ENCODE measurements at regions not wholly inside any gene's neighbourhood (a gene's known extent, or its start where the extent isn't known, plus 50 kb on each side); places are given as distances from the start of the nearest gene placed in this dataset.

DNA sequence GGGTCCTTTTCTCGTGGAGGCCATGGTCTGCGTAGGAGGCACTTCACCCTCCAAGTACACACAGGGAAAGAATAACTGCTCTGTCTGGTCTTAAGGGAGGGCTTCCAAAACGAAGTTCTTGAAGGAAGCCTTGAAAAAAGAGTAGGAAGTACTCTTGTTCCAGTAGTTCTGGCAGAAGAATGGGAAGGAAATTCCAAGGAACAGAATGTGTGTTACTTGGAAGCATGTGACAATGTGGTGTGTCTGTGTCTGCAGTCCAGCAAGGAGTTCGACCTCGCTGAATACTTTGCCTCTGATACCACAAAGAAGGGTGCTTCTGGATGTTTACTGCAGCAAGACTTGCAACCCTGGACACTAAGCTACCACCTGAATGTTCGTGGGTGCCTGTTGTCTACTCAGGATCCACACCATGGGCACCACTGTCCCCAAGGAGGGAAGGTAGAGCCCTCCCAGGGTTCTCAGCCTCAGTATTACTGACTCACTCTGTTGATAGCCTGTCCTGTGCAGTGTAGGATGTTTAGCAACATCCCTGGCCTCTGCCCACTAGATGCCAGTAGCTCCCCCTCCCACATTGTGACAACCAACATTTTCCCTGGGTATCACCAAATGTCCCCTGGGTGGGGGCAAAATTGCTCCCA, 471.6 kb upstream of the CDH4 start:
- no peaks in the 10 kb centered on the region for H3K4me1 ChIP-seq (ENCODE audit: insufficient read depth)
- DNase-seq: no peak
- H3K9me3 ChIP-seq: no peaks in the 10 kb centered on the region
- no peaks in the 10 kb centered on the region for H3K27me3 ChIP-seq
- WGBS, 3 donors: 65 to 70% (median 67%) methylated on average over 6 of the region's 6 CpGs
- no peak overlapping the region for H3K27ac ChIP-seq
- intact Hi-C loops (cut with DNase I): no loop called here
- no peaks in the 10 kb centered on the region for H3K36me3 ChIP-seq
- no peak for TF ChIP-seq POLR2A (IDR thresholded peaks at IDR 0.05)
- no peak overlapping the region for H3K4me3 ChIP-seq

DNA sequence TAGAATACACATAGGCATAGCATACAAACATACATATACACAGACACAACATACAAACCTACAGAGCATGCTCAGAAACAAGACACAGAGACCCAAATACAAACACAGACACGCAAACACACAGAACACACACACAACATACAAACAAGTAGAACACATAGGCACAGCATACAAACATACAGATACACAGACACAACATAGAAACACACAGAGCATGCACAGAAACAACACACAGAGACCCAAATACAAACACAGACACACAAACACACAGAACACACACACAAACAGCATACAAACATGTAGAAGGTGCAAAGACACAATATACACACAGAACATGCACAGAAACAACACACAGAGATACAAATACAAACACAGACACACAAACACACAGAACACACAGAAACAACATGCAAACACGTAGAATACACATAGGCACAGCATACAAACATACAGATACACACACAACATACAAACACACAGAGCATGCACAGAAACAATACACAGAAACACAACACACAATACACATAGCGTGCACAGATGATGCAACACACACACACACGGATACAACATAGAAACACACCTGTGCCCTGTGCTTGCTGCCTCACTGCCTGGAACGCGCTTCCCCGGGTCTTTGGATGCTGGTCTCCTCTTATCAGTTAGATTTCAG, 469.0 kb upstream of the CDH4 start:
- TF ChIP-seq EP300 (IDR thresholded peaks at IDR 0.05): no peak
- TF ChIP-seq, protein P1, sequence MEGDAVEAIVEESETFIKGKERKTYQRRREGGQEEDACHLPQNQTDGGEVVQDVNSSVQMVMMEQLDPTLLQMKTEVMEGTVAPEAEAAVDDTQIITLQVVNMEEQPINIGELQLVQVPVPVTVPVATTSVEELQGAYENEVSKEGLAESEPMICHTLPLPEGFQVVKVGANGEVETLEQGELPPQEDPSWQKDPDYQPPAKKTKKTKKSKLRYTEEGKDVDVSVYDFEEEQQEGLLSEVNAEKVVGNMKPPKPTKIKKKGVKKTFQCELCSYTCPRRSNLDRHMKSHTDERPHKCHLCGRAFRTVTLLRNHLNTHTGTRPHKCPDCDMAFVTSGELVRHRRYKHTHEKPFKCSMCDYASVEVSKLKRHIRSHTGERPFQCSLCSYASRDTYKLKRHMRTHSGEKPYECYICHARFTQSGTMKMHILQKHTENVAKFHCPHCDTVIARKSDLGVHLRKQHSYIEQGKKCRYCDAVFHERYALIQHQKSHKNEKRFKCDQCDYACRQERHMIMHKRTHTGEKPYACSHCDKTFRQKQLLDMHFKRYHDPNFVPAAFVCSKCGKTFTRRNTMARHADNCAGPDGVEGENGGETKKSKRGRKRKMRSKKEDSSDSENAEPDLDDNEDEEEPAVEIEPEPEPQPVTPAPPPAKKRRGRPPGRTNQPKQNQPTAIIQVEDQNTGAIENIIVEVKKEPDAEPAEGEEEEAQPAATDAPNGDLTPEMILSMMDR (IDR thresholded peaks at IDR 0.05): no peak
- no peak for TF ChIP-seq POLR2A (IDR thresholded peaks at IDR 0.05)
- Histone ChIP-seq H3K27ac (no peak overlapping the region), H3K9me3 (no peaks in the 10 kb centered on the region), H3K4me1 (ENCODE audit: insufficient read depth) (no peaks in the 10 kb centered on the region), H3K27me3 (no peaks in the 10 kb centered on the region), H3K4me3 (no peak overlapping the region), H3K36me3 (no peaks in the 10 kb centered on the region)
- intact Hi-C loops (cut with DNase I): no loop called here
- WGBS, 3 donors: 90 to 91% (median 90%) methylated on average over 7 of the region's 7 CpGs
- DNase-seq: no peak

DNA sequence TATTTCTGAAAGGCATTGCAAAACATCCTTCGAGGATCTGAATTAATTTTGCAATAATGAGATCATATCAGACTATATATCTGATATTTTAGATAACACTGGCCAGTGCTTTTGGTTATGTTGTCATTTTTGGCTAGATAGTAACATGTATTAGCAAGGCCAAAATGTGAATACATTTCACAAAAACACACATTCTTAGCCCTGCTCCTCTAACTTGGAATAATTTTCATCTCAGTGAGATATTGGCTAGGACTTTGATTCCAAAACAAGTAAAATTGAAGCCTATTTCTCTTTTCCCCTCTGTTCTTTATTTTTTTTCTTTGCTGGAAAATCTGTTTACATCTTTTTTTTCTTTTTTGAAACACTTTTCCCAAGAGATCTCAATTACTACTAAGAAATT, 466.8 kb upstream of the CDH4 start:
- TF ChIP-seq, protein P1 (IDR thresholded peaks at IDR 0.05): no peak
- no peak for TF ChIP-seq EP300 (IDR thresholded peaks at IDR 0.05)
- TF ChIP-seq POLR2A (IDR thresholded peaks at IDR 0.05): no peak
- no peaks in the 10 kb centered on the region for H3K27me3 ChIP-seq
- no peak for DNase-seq
- WGBS, 3 donors: 39 to 55% (median 50%) methylated on average over 1 of the region's 1 CpG
- intact Hi-C loops (cut with DNase I): no loop called here
- no peak overlapping the region for H3K4me3 ChIP-seq
- no peaks in the 10 kb centered on the region for H3K4me1 ChIP-seq (ENCODE audit: insufficient read depth)
- H3K27ac ChIP-seq: no peak overlapping the region
- no peaks in the 10 kb centered on the region for H3K9me3 ChIP-seq
- H3K36me3 ChIP-seq: no peaks in the 10 kb centered on the region

DNA sequence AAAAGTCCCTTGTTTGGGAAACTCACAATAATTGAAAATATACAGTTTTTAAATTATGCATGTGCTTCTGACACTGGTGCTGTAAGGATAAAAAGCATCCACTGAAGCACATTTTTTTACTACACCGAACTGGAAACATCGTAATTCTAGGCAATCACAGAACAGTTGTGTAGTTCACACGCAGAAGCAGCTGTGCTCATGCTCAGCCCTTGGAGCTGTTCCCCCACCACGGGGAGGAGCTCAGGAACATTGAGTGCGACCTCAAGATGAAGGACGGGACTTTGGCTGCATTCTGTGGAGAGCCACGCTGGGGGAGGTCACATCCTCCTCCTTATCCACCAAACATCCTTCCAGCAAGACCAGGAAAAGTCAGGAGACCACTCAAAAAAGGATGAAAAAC, 466.3 kb upstream of the CDH4 start:
- Histone ChIP-seq H3K9me3 (no peaks in the 10 kb centered on the region), H3K27ac (no peak overlapping the region), H3K4me1 (ENCODE audit: insufficient read depth) (no peaks in the 10 kb centered on the region), H3K36me3 (no peaks in the 10 kb centered on the region), H3K27me3 (no peaks in the 10 kb centered on the region), H3K4me3 (no peak overlapping the region)
- 6 to 13% (median 6%) methylated on average over 7 of the region's 7 CpGs for WGBS, 3 donors
- intact Hi-C loops (cut with DNase I): no loop called here
- no peak for TF ChIP-seq POLR2A (IDR thresholded peaks at IDR 0.05)
- no peak for TF ChIP-seq EP300 (IDR thresholded peaks at IDR 0.05)
- DNase-seq: no peak

DNA sequence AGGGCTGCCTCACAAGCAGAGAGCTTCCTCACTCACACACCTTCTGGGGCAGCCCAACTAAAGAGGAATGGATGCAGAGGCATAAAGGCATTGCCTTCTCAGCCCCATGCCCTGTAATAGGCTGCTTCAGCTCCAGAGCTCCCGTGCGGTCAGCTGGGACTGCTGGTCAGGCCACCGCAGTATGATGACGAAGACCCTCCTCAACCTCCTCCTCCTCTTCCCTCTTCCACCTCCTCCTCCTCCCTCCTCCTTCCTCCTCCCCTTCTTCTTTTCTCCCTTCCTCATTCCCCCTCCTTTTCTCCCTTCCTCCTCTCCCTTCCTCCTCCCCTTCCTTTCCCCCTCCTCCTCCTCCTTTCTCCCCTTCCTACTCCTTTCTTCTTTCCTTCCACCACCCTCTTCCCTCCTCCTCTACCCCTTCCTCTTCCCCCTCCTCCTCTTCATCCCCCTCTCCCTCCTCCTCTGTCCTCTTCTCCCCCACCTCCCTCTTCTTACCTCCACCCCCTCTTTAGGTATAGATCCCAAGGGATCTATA, 465.3 kb upstream of the CDH4 start:
- 37 to 53% (median 41%) methylated on average over 4 of the region's 4 CpGs for WGBS, 3 donors
- H3K4me3 ChIP-seq: no peak overlapping the region
- no peak for DNase-seq
- no peaks in the 10 kb centered on the region for H3K27me3 ChIP-seq
- no peaks in the 10 kb centered on the region for H3K9me3 ChIP-seq
- no peak overlapping the region for H3K27ac ChIP-seq
- TF ChIP-seq EP300 (IDR thresholded peaks at IDR 0.05): no peak
- TF ChIP-seq, protein P1 (IDR thresholded peaks at IDR 0.05): no peak
- no peak for TF ChIP-seq POLR2A (IDR thresholded peaks at IDR 0.05)
- H3K36me3 ChIP-seq: no peaks in the 10 kb centered on the region
- intact Hi-C loops (cut with DNase I): no loop called here
- no peaks in the 10 kb centered on the region for H3K4me1 ChIP-seq (ENCODE audit: insufficient read depth)
